ENCODE measurements at regions not wholly inside any gene's neighbourhood (a gene's known extent, or its start where the extent isn't known, plus 50 kb on each side); places are given as distances from the start of the nearest gene placed in this dataset.

DNA sequence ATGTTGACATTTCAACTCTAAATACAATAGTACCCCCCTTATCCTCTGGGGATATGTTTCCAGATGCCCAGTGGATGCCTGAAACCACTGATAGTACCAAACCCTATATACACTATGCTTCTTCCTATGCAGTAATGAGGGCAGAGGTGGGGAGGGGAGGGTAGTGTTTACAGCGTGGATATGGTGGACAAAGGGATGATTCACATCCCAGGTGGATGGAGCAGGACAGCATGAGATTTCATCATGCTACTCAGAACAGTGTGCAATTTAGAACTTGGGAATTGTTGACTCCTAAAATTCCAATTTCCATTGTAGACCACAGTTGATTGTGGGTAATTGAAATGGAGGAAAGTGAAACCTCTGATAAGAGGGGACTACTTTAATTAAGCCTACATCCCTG is 75.4 kb downstream of the TSN start (continued):
- TF ChIP-seq U2AF2 (optimal IDR thresholded peaks at IDR 0.05; ENCODE audit: low read depth, low read length) = no peak
- TF ChIP-seq HMG20B (CRISPR knock-in tag; IDR thresholded peaks at IDR 0.05) = no peak
- no peak for TF ChIP-seq CBFB (CRISPR knock-in tag; IDR thresholded peaks at IDR 0.05)

GRCh38 chr2:121831841-121832240 is 76.4 kb downstream of the TSN start:
- no peak overlapping the region for H3K27ac ChIP-seq (ENCODE audit: extremely low read depth, low read depth, low read length)
- 0 out of 5 replicates have a peak, but pooled peaks cover 0 to 3% of the 10 kb centered on the region in 2 experiments for H3K4me1 ChIP-seq (replicated peaks in 1 of 2; ENCODE audit: control insufficient read depth in 2 of 2, insufficient read depth in 2 of 2, low read length in 2 of 2)
- H3K9me3 ChIP-seq (replicated peaks; ENCODE audit: control insufficient read depth, insufficient read depth, low read depth, low read length) = no peaks in the 10 kb centered on the region
- BruUV-seq (replicated peaks) = no TSS peak
- no peak overlapping the region for H3K4me2 ChIP-seq (ENCODE audit: insufficient read depth, low read length)
- no peaks in the 10 kb centered on the region for H3K36me3 ChIP-seq (ENCODE audit: control insufficient read depth, insufficient read depth, low read length)
- H4K20me1 ChIP-seq (replicated peaks; ENCODE audit: control insufficient read depth, insufficient read depth, low read length) = no peaks in the 10 kb centered on the region
- H3K9me1 ChIP-seq (ENCODE audit: control insufficient read depth, insufficient read depth, low read length) = no peaks in the 10 kb centered on the region
- DNase-seq (ENCODE audit: extremely low read depth in 1 of 4, low spot score in 3 of 4) = no peak
- peaks cover 16 to 39% of the 10 kb centered on the region in 2 experiments; a peak in 3 of 5 replicates for H3K27me3 ChIP-seq (ENCODE audit: control insufficient read depth in 2 of 2, insufficient read depth in 2 of 2, low read length in 2 of 2)
- H3K4me3 ChIP-seq = no peak overlapping the region
- 0% methylated on average over 9 of the region's 9 CpGs for WGBS (ENCODE audit: insufficient coverage, low coverage, missing lambda C conversion rate)
- no peak; the same call in 2 of the 3 replicates for ATAC-seq
- CTCF ChIA-PET (ENCODE audit: low intra/inter-chr PET ratio) = no interaction called here
- intact Hi-C loops (cut with micrococcal nuclease) (no loop called here), in situ Hi-C loops (cut with MboI) (no loop called here)
- no peak overlapping the region for H2AFZ ChIP-seq (ENCODE audit: low read depth, low read length)
- POLR2A ChIA-PET = no interaction called here
- no peak for FAIRE-seq
- H3K79me2 ChIP-seq (ENCODE audit: control insufficient read depth, insufficient read depth, low read length) = no peaks in the 10 kb centered on the region
- no peak overlapping the region for H3K9ac ChIP-seq (ENCODE audit: insufficient read depth in 1 of 2, low read depth in 2 of 2, low read length in 2 of 2)
- TF ChIP-seq MTA3 (IDR thresholded peaks at IDR 0.05; ENCODE audit: borderline replicate concordance) (no peak), ZNF512 (tag; IDR thresholded peaks at IDR 0.05) (no peak), ATF4 (CRISPR knock-in tag; IDR thresholded peaks at IDR 0.05) (no peak), EGR1 (conservative IDR thresholded peaks at IDR 0.05) (no peak), RAD21 (CRISPR knock-in tag; conservative IDR thresholded peaks at IDR 0.05 in 1 of 2, IDR thresholded peaks at IDR 0.05 in 1 of 2) (no peak), IRF9 (tag; IDR thresholded peaks at IDR 0.05) (no peak), CBFB (CRISPR knock-in tag; IDR thresholded peaks at IDR 0.05) (no peak), SIN3B (IDR thresholded peaks at IDR 0.05; ENCODE audit: low read depth) (no peak), SRF (CRISPR knock-in tag; IDR thresholded peaks at IDR 0.05) (no peak)
- TF ChIP-seq, protein P1, sequence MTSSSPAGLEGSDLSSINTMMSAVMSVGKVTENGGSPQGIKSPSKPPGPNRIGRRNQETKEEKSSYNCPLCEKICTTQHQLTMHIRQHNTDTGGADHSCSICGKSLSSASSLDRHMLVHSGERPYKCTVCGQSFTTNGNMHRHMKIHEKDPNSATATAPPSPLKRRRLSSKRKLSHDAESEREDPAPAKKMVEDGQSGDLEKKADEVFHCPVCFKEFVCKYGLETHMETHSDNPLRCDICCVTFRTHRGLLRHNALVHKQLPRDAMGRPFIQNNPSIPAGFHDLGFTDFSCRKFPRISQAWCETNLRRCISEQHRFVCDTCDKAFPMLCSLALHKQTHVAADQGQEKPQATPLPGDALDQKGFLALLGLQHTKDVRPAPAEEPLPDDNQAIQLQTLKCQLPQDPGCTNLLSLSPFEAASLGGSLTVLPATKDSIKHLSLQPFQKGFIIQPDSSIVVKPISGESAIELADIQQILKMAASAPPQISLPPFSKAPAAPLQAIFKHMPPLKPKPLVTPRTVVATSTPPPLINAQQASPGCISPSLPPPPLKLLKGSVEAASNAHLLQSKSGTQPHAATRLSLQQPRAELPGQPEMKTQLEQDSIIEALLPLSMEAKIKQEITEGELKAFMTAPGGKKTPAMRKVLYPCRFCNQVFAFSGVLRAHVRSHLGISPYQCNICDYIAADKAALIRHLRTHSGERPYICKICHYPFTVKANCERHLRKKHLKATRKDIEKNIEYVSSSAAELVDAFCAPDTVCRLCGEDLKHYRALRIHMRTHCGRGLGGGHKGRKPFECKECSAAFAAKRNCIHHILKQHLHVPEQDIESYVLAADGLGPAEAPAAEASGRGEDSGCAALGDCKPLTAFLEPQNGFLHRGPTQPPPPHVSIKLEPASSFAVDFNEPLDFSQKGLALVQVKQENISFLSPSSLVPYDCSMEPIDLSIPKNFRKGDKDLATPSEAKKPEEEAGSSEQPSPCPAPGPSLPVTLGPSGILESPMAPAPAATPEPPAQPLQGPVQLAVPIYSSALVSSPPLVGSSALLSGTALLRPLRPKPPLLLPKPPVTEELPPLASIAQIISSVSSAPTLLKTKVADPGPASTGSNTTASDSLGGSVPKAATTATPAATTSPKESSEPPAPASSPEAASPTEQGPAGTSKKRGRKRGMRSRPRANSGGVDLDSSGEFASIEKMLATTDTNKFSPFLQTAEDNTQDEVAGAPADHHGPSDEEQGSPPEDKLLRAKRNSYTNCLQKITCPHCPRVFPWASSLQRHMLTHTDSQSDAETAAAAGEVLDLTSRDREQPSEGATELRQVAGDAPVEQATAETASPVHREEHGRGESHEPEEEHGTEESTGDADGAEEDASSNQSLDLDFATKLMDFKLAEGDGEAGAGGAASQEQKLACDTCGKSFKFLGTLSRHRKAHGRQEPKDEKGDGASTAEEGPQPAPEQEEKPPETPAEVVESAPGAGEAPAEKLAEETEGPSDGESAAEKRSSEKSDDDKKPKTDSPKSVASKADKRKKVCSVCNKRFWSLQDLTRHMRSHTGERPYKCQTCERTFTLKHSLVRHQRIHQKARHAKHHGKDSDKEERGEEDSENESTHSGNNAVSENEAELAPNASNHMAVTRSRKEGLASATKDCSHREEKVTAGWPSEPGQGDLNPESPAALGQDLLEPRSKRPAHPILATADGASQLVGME (CRISPR knock-in tag; IDR thresholded peaks at IDR 0.05) = no peak
